GM21360 (cell line): ENCODE measurements at regions not wholly inside any gene's neighbourhood (a gene's known extent, or its start where the extent isn't known, plus 50 kb on each side); places are given as distances from the start of the nearest gene placed in this dataset.

Source experiments
- ATAC-seq: cut with Tn5 transposase; IDR thresholded peaks from one replicate; pipeline ENCODE4 v1.9.1; 2021; ENCODE audit warnings: mild to moderate bottlenecking, moderate library complexity; ENCODE audit not compliant: unreplicated experiment

- no peak for ATAC-seq
These were observed 308.9 kb upstream of the TBC1D5 start for GRCh38 chr3:18051306-18051705.

GRCh38 chr3:18049096-18049495 lies 306.7 kb upstream of the TBC1D5 start:
- ATAC-seq: no peak

- ATAC-seq: no peak
These were observed 304.6 kb upstream of the TBC1D5 start for GRCh38 chr3:18047052-18047451.

GRCh38 chr3:18046131-18046915 lies 303.9 kb upstream of the TBC1D5 start:
- no peak for ATAC-seq

GRCh38 chr3:18044971-18045880 lies 302.8 kb upstream of the TBC1D5 start:
- ATAC-seq: no peak

- no peak for ATAC-seq
These were observed 301.8 kb upstream of the TBC1D5 start for GRCh38 chr3:18044191-18044590.

GRCh38 chr3:18036450-18036815 lies 294.0 kb upstream of the TBC1D5 start:
- ATAC-seq: no peak

GRCh38 chr3:18035641-18036449 lies 293.4 kb upstream of the TBC1D5 start:
- ATAC-seq: no peak

- ATAC-seq: no peak
These were observed 291.2 kb upstream of the TBC1D5 start for GRCh38 chr3:18033581-18034108.

GRCh38 chr3:18030371-18030870 lies 288.0 kb upstream of the TBC1D5 start:
- no peak for ATAC-seq

- ATAC-seq: no peak
These were observed 284.9 kb upstream of the TBC1D5 start for GRCh38 chr3:18027161-18027939.

- ATAC-seq: no peak
These were observed 282.3 kb upstream of the TBC1D5 start for GRCh38 chr3:18024715-18025114.

- ATAC-seq: no peak
These were observed 276.7 kb upstream of the TBC1D5 start for GRCh38 chr3:18019161-18019495.

GRCh38 chr3:18018491-18019160 lies 276.2 kb upstream of the TBC1D5 start:
- ATAC-seq: no peak

- no peak for ATAC-seq
These were observed 273.9 kb upstream of the TBC1D5 start for GRCh38 chr3:18016366-18016765.

- ATAC-seq: no peak
These were observed 270.5 kb upstream of the TBC1D5 start for GRCh38 chr3:18012933-18013332.

- no peak for ATAC-seq
These were observed 270.0 kb upstream of the TBC1D5 start for GRCh38 chr3:18012436-18012835.

GRCh38 chr3:18011387-18011786 lies 269.0 kb upstream of the TBC1D5 start:
- no peak for ATAC-seq

GRCh38 chr3:18010001-18010400 lies 267.6 kb upstream of the TBC1D5 start:
- no peak for ATAC-seq
